Fibroblast of mammary gland (primary cell): ENCODE measurements at regions not wholly inside any gene's neighbourhood (a gene's known extent, or its start where the extent isn't known, plus 50 kb on each side); places are given as distances from the start of the nearest gene placed in this dataset.
A peak's percentile ranks its signal among the peaks of the same experiment; 100 is the strongest.

Experiments
- DNase-seq: peaks from one replicate; pipeline ENCODE4 v3.0.0-alpha.2; 2010; ENCODE audit warnings: low read depth
- H3K4me3 ChIP-seq: 2 replicates; pipeline ENCODE4 v1.5.1; 2011; ENCODE audit warnings: low read depth, mild to moderate bottlenecking, low read length, moderate library complexity; ENCODE audit not compliant: control insufficient read depth
- TF ChIP-seq, protein P1 (sequence below): conservative IDR thresholded peaks from 2 replicates; pipeline ENCODE4 v1.5.1; 2011; ENCODE audit warnings: low read depth, low read length, inconsistent platforms; ENCODE audit not compliant: control insufficient read depth, insufficient read depth

DNA sequence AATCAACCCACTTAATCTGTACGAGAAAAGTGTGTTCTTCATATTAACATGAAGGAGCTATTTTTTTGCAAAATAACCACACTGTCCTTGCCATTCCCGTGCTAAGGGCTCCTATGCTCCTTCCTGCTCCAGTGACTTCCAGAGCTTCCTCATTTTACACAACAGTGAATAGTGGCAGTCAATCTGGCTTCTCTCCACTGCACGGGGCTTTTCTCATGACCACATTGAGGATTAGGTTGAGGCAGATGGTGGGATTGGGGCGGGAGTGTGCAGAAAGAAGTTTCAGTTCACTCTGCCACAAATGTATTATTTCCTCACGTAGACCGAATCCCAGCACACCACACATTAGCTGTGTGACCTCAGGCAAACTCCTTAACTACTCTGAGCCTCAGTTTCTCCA is 235.1 kb downstream of the ARHGAP12 start:
- TF ChIP-seq, protein P1, sequence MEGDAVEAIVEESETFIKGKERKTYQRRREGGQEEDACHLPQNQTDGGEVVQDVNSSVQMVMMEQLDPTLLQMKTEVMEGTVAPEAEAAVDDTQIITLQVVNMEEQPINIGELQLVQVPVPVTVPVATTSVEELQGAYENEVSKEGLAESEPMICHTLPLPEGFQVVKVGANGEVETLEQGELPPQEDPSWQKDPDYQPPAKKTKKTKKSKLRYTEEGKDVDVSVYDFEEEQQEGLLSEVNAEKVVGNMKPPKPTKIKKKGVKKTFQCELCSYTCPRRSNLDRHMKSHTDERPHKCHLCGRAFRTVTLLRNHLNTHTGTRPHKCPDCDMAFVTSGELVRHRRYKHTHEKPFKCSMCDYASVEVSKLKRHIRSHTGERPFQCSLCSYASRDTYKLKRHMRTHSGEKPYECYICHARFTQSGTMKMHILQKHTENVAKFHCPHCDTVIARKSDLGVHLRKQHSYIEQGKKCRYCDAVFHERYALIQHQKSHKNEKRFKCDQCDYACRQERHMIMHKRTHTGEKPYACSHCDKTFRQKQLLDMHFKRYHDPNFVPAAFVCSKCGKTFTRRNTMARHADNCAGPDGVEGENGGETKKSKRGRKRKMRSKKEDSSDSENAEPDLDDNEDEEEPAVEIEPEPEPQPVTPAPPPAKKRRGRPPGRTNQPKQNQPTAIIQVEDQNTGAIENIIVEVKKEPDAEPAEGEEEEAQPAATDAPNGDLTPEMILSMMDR = no peak
- H3K4me3 ChIP-seq = no peak overlapping the region
- no peak for DNase-seq

- DNase-seq = no peak
- no peak overlapping the region for H3K4me3 ChIP-seq
- TF ChIP-seq, protein P1 = no peak
Measured at GRCh38 chr10:31689233-31689632, 239.4 kb downstream of the ARHGAP12 start.

GRCh38 chr10:31687663-31688482 is 240.8 kb downstream of the ARHGAP12 start:
- TF ChIP-seq, protein P1 = no peak
- no peak overlapping the region for H3K4me3 ChIP-seq
- no peak for DNase-seq

GRCh38 chr10:31686599-31686998 is 242.0 kb downstream of the ARHGAP12 start:
- TF ChIP-seq, protein P1 = no peak
- no peak overlapping the region for H3K4me3 ChIP-seq
- no peak for DNase-seq

GRCh38 chr10:31683682-31684081 is 244.9 kb downstream of the ARHGAP12 start:
- no peak overlapping the region for H3K4me3 ChIP-seq
- TF ChIP-seq, protein P1 = no peak
- DNase-seq = peak; percentile 30

DNA sequence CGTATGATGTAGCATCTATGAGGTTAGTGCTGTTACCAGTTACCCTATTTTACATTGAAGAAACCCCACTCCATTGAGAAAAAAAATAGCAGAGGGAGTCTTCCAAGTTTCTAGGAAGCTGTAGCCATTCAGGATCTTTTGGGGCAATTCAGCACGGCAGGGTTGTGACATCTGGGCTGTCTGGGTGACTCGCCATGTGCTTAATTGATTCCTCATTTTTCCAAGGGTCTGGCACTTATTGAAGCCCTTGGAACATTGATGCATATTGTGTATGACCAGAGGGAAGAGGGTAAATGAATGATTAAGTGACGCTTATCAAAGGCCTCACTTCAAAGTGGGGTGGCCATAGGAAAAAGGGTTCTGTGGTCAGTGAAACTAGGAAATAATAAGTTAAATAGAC is 248.7 kb downstream of the ARHGAP12 start:
- TF ChIP-seq, protein P1 = no peak
- no peak overlapping the region for H3K4me3 ChIP-seq
- DNase-seq = peak; percentile 59
